Endothelial cell of umbilical vein (primary cell): ENCODE measurements at regions not wholly inside any gene's neighbourhood (a gene's known extent, or its start where the extent isn't known, plus 50 kb on each side); places are given as distances from the start of the nearest gene placed in this dataset.

Experiments
- CTCF ChIP-seq, 2 donors: IDR thresholded peaks; 1 replicate in 1 of 2; 2 replicates in 1 of 2; pipeline ENCODE4 v1.5.1; 2011; ENCODE audit warnings: low read length in 2 of 2, mild to moderate bottlenecking in 2 of 2, moderate library complexity in 2 of 2, control low read depth in 1 of 2, inconsistent platforms in 1 of 2, low read depth in 1 of 2; ENCODE audit not compliant: insufficient read depth in 1 of 2; ENCODE audit errors: extremely low read depth in 1 of 2
- POLR2A ChIP-seq: IDR thresholded peaks from 2 replicates; pipeline ENCODE4 v1.6.1; 2012; ENCODE audit warnings: low read depth, mild to moderate bottlenecking, control low read depth, low read length
- POLR2AphosphoS5 ChIP-seq: IDR thresholded peaks from 2 replicates; pipeline ENCODE4 v1.6.1; 2012; ENCODE audit warnings: low read depth, mild to moderate bottlenecking, control low read depth, low read length, moderate library complexity; ENCODE audit not compliant: insufficient read depth

DNA sequence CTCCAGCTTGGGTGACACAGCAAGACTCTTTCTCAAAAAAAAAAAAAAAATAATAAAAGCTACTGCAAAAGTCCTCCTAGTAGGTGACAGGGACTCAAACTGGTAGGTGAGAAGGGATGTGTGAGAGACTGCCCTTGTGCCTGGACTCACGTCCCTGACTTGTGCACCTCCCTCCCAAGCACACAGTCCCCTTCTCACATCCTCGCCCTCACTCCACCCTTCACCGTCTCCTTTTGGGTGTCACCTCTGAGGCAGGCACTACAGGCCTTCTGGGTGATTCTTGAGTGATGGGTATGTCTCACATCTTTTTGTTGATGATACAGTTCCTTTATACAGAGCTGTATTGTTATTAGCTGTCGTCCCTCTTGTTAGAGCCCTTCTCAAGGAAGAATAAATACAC lies 170.5 kb downstream of the TM9SF2 start:
- TF ChIP-seq POLR2A: no peak
- TF ChIP-seq CTCF (IDR thresholded peaks at IDR 0.05; ENCODE audit: extremely low read depth in 1 of 2, insufficient read depth in 1 of 2, low read depth in 1 of 2, low read length in 2 of 2): no peak
- no peak for TF ChIP-seq POLR2AphosphoS5
